KMS-11 (cell line): ENCODE measurements at regions not wholly inside any gene's neighbourhood (a gene's known extent, or its start where the extent isn't known, plus 50 kb on each side); places are given as distances from the start of the nearest gene placed in this dataset.

Experiments used
- H2AFZ ChIP-seq: fragments of 200-600 bp; sonication (generic); 2 replicates; pipeline ENCODE4 v1.6.1; 2016; ENCODE audit warnings: antibody characterized with exemption, mixed run types, low read depth
- H3K27ac ChIP-seq: fragments of 200-600 bp; sonication (generic); 2 replicates; pipeline ENCODE4 v1.6.1; 2016; ENCODE audit warnings: mild to moderate bottlenecking, mixed run types
- H3K27me3 ChIP-seq: fragments of 200-600 bp; sonication (generic); 2 replicates; pipeline ENCODE4 v1.6.1; 2017; ENCODE audit warnings: mild to moderate bottlenecking, low read depth, mixed run types, moderate library complexity; ENCODE audit not compliant: insufficient read depth
- H3K36me3 ChIP-seq: fragments of 200-600 bp; sonication (generic); 2 replicates; pipeline ENCODE4 v1.6.1; 2017; ENCODE audit warnings: mild to moderate bottlenecking, mixed run types; ENCODE audit not compliant: insufficient read depth
- H3K4me1 ChIP-seq: fragments of 200-600 bp; sonication (generic); 2 replicates; pipeline ENCODE4 v1.6.1; 2016; ENCODE audit warnings: mild to moderate bottlenecking, low read depth, mixed run types; ENCODE audit not compliant: poor library complexity, severe bottlenecking
- H3K4me2 ChIP-seq: fragments of 200-600 bp; sonication (generic); 2 replicates; pipeline ENCODE4 v1.7.0; 2016; ENCODE audit warnings: mild to moderate bottlenecking, mixed run types
- H3K4me3 ChIP-seq: fragments of 200-600 bp; sonication (generic); IDR thresholded peaks from 2 replicates; pipeline ENCODE4 v1.6.1; 2017; ENCODE audit warnings: low read depth, low read length, mixed read lengths; ENCODE audit not compliant: insufficient read depth
- H3K79me2 ChIP-seq: fragments of 200-600 bp; sonication (generic); 2 replicates; pipeline ENCODE4 v1.6.1; 2016; ENCODE audit warnings: low read depth, mixed run types; ENCODE audit not compliant: insufficient read depth
- H3K9ac ChIP-seq: fragments of 200-600 bp; sonication (generic); 2 replicates; pipeline ENCODE4 v1.6.1; 2016; ENCODE audit warnings: mild to moderate bottlenecking, mixed run types
- H4K20me1 ChIP-seq: fragments of 200-600 bp; sonication (generic); 2 replicates; pipeline ENCODE4 v1.6.1; 2016; ENCODE audit warnings: mild to moderate bottlenecking, mixed run types; ENCODE audit not compliant: insufficient read depth
- CTCF ChIP-seq: fragments of 200-600 bp; sonication (generic); conservative IDR thresholded peaks from 2 replicates; pipeline ENCODE4 v1.6.1; 2017; ENCODE audit warnings: low read depth, mild to moderate bottlenecking, antibody characterized with exemption, low read length, moderate library complexity, mixed read lengths

DNA sequence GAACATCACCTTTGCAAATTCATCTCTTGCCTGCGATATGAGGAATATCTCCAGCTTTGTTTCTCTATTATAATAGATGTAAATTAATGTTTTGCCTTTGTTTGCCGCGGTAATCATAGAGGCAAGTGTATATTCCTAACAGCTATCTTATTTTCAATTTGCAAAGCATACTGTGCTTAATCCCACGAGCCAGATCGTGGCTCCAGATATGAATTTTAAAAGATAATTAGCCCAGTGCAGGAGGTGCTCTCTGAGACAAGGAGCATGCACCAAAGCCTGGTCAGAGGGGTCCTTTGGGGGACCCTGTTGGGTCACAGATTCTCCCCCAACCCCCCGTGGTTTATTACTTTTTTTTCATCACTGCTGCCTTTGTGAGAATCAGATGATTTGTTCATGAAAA is 1087.5 kb downstream of the BCL11B start:
- TF ChIP-seq CTCF = no peak
- Histone ChIP-seq H3K27me3 (no peaks in the 10 kb centered on the region), H3K9ac (no peak overlapping the region)

DNA sequence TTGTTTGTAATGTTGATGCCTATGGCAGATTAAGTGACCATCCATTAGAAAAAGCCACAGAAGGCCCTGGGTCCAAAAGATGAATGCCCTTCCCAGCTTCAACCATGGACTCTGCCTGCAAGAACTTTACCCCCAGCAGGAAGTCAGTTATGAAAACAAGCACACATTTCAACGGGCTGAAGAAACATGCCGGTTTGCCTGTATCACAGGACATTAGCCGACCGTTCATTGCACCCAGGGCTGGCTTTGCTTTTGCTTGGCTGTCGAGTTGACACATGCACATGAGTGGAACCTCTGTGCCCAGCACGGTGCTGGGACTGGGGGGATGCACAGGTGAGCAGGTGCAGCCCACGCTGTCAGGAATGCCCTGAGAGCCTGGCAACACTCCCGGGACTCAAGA is 1087.0 kb downstream of the BCL11B start:
- Histone ChIP-seq H3K9ac (no peak overlapping the region), H3K27me3 (no peaks in the 10 kb centered on the region), H4K20me1 (no peaks in the 10 kb centered on the region), H2AFZ (no peak overlapping the region), H3K27ac (no peak overlapping the region), H3K4me3 (no peak overlapping the region), H3K36me3 (no peaks in the 10 kb centered on the region), H3K4me2 (no peak overlapping the region), H3K79me2 (no peaks in the 10 kb centered on the region), H3K4me1 (peaks cover 31% of the 10 kb centered on the region)
- no peak for TF ChIP-seq CTCF

More for the DNA sequence above, 1087.5 kb downstream of the BCL11B start:
- Histone ChIP-seq H3K79me2 (no peaks in the 10 kb centered on the region), H4K20me1 (no peaks in the 10 kb centered on the region), H2AFZ (no peak overlapping the region), H3K4me3 (no peak overlapping the region), H3K4me1 (peaks cover 37% of the 10 kb centered on the region), H3K4me2 (no peak overlapping the region), H3K36me3 (no peaks in the 10 kb centered on the region), H3K27ac (no peak overlapping the region)

- Histone ChIP-seq H3K27ac (no peak overlapping the region), H3K4me2 (no peak overlapping the region), H3K79me2 (no peaks in the 10 kb centered on the region), H3K27me3 (no peaks in the 10 kb centered on the region), H2AFZ (no peak overlapping the region), H3K4me1 (peaks cover 23% of the 10 kb centered on the region), H3K4me3 (no peak overlapping the region), H3K36me3 (no peaks in the 10 kb centered on the region), H4K20me1 (no peaks in the 10 kb centered on the region), H3K9ac (no peak overlapping the region)
- TF ChIP-seq CTCF = no peak
Observed at GRCh38 chr14:98186140-98186539, 1085.9 kb downstream of the BCL11B start.

DNA sequence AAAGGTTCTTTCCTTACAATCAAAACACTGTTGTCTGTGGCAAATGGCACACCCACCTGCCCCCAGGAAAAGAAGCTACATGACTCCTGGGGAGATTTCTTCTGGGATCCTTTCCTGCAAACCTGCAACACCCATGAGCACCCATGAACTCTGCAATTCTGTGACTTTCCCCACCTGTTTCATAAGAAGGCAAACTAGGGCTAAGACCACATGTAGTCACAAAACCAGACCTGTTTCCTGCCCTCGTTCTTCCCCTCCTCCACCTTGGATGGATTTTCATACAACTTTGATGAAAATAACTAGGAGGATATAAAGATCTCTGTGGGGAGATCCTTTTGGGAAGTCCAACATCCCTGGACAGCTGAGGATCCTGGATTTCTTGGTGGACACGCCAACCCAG is 1084.7 kb downstream of the BCL11B start:
- H3K79me2 ChIP-seq = no peaks in the 10 kb centered on the region
- H3K27me3 ChIP-seq = no peaks in the 10 kb centered on the region
- H3K4me2 ChIP-seq = no peak overlapping the region
- H4K20me1 ChIP-seq = no peaks in the 10 kb centered on the region
- H3K36me3 ChIP-seq = no peaks in the 10 kb centered on the region
- H3K4me3 ChIP-seq = no peak overlapping the region
- no peak overlapping the region for H3K9ac ChIP-seq
- no peak overlapping the region for H2AFZ ChIP-seq
- no peak for TF ChIP-seq CTCF
- peaks cover 11% of the 10 kb centered on the region for H3K4me1 ChIP-seq
- H3K27ac ChIP-seq = no peak overlapping the region

DNA sequence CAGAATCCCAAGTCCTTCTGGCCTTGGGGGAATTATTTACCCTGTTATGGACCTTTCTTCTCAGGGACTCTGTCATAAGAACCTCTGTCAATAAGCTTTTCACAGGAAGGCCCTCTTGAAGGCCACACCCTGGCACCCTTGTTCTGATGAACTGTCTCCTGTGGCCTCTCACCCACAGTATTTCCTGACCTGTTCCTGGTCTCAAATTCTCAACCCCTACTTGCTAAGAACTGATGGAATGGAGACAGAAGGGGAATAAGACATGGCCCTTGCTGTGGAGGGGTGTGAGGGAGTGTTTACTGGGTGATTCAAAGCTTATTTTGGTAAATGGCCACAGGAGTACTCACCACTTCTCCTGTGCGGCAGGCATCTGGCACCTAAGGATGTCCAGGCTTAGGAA is 1082.9 kb downstream of the BCL11B start:
- H3K9ac ChIP-seq = no peak overlapping the region
- TF ChIP-seq CTCF = no peak
- H3K79me2 ChIP-seq = no peaks in the 10 kb centered on the region
- H3K27me3 ChIP-seq = no peaks in the 10 kb centered on the region
- H3K4me1 ChIP-seq = peaks cover 4% of the 10 kb centered on the region
- no peak overlapping the region for H3K4me3 ChIP-seq
- H3K4me2 ChIP-seq = no peak overlapping the region
- H2AFZ ChIP-seq = no peak overlapping the region
- H3K27ac ChIP-seq = no peak overlapping the region
- H3K36me3 ChIP-seq = no peaks in the 10 kb centered on the region
- H4K20me1 ChIP-seq = no peaks in the 10 kb centered on the region
